PC-3 (cell line): ENCODE measurements at regions not wholly inside any gene's neighbourhood (a gene's known extent, or its start where the extent isn't known, plus 50 kb on each side); places are given as distances from the start of the nearest gene placed in this dataset.

Experiments
- ATAC-seq: fragments of 200-7000 bp; cut with Tn5 transposase; 2 replicates; pipeline ENCODE4 v1.9.1; 2020; ENCODE audit warnings: mild to moderate bottlenecking, moderate library complexity
- BruUV-seq: library from RNA; stranded (reverse); fragments of 400-500 nt; replicated peaks from 2 replicates; lab custom pipeline; 2021; lab: Mats Ljungman, UMichigan
- CTCF ChIA-PET: fragments of 300-600 bp; sonication (Branson Sonifier 250); formaldehyde crosslinking; loops from one replicate; lab custom pipeline; 2022; ENCODE audit warnings: antibody characterized with exemption; lab: Charles Lee
- POLR2A ChIA-PET: fragments of 300-600 bp; sonication (Branson Sonifier 250); formaldehyde crosslinking; loops from one replicate; lab custom pipeline; 2022; ENCODE audit warnings: antibody characterized with exemption; ENCODE audit not compliant: unreplicated experiment; lab: Charles Lee
- DNase-seq: peaks from one replicate; pipeline ENCODE4 v3.0.0-alpha.2; 2015
- H2AFZ ChIP-seq: fragments of 300-600 bp; sonication (generic); 2 replicates; pipeline ENCODE4 v1.6.0; 2016; ENCODE audit warnings: antibody characterized with exemption, low read length
- H3F3A ChIP-seq: fragments of 300-600 bp; sonication (generic); one replicate; pipeline ENCODE4 v1.6.0; 2017; ENCODE audit warnings: antibody characterized with exemption, low read length, control low read depth, mild to moderate bottlenecking; ENCODE audit not compliant: unreplicated experiment
- H3K27ac ChIP-seq: fragments of 300-600 bp; sonication (generic); 2 replicates; pipeline ENCODE4 v1.5.1; 2016; ENCODE audit warnings: mild to moderate bottlenecking, low read length
- H3K27me3 ChIP-seq: fragments of 300-600 bp; sonication (generic); 2 replicates; pipeline ENCODE4 v1.6.1; 2016; ENCODE audit warnings: low read length, mixed read lengths
- H3K36me3 ChIP-seq: fragments of 300-600 bp; sonication (generic); 2 replicates; pipeline ENCODE4 v1.6.1; 2016; ENCODE audit warnings: low read depth, mixed run types, low read length, mixed read lengths
- H3K4me1 ChIP-seq: fragments of 300-600 bp; sonication (generic); 2 replicates; pipeline ENCODE4 v1.5.1; 2016; ENCODE audit warnings: low read length; ENCODE audit not compliant: insufficient read depth
- H3K4me2 ChIP-seq: fragments of 300-600 bp; sonication (generic); 2 replicates; pipeline ENCODE4 v1.6.0; 2016; ENCODE audit warnings: low read length
- H3K4me3 ChIP-seq: fragments of 300-600 bp; sonication (generic); 2 replicates; pipeline ENCODE4 v1.5.1; 2016; ENCODE audit warnings: mild to moderate bottlenecking, low read length, mixed read lengths
- H3K79me2 ChIP-seq: fragments of 300-600 bp; sonication (generic); 2 replicates; pipeline ENCODE4 v1.6.1; 2017; ENCODE audit warnings: low read length, mixed read lengths
- H3K9ac ChIP-seq: fragments of 300-600 bp; sonication (generic); 2 replicates; pipeline ENCODE4 v1.6.0; 2016; ENCODE audit warnings: mild to moderate bottlenecking, low read length
- H3K9me2 ChIP-seq: fragments of 300-600 bp; sonication (generic); replicated peaks from 2 replicates; pipeline ENCODE4 v1.6.1; 2016; ENCODE audit warnings: mixed run types, low read length, mixed read lengths
- H3K9me3 ChIP-seq: fragments of 300-600 bp; sonication (generic); 2 replicates; pipeline ENCODE4 v1.6.1; 2016; ENCODE audit warnings: low read length, mixed read lengths
- H4K20me1 ChIP-seq: fragments of 300-600 bp; sonication (generic); 2 replicates; pipeline ENCODE4 v1.6.1; 2016; ENCODE audit warnings: low read length, mixed read lengths
- EZH2 ChIP-seq: fragments of 300-600 bp; sonication (generic); IDR thresholded peaks from one replicate; pipeline ENCODE4 v1.6.1; 2017; ENCODE audit warnings: antibody characterized with exemption, mild to moderate bottlenecking, low read length; ENCODE audit not compliant: unreplicated experiment
- EZH2phosphoT487 ChIP-seq: fragments of 300-600 bp; sonication (generic); IDR thresholded peaks from 2 replicates; pipeline ENCODE4 v1.6.1; 2018; ENCODE audit warnings: mild to moderate bottlenecking, antibody characterized with exemption, low read length, borderline replicate concordance
- intact Hi-C: fragments of 100-400 bp; cut with micrococcal nuclease; formaldehyde crosslinking; loops from 2 replicates; pipeline ENCODE4 v1.9.0; 2023
- TF ChIP-seq, protein P1 (sequence below): fragments of 300-600 bp; sonication (generic); conservative IDR thresholded peaks from 2 replicates; pipeline ENCODE4 v1.5.1; 2017; ENCODE audit warnings: antibody characterized with exemption, low read depth, mild to moderate bottlenecking, low read length

DNA sequence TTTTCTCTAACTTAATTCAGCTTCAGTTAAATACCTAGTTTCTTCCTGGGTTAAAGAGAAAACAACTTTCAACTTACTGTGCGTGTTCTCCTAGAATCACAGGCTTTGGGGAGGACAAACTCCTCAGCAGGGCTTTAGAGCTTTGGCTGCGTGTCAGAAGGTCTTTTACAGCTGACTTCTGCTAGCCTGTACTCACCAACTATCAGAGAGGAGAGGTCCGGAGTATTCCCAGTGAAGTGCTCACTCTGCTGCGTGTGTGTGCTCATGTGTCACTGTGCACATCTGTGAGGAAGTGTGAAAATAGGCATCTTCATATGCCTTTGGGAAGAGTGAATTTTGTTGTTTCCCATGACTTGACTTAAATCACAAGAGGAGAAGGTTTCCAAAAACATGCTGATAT, 423.2 kb upstream of the SGCD start:
- Histone ChIP-seq H3K4me1 (no peaks in the 10 kb centered on the region), H4K20me1 (no peaks in the 10 kb centered on the region), H3K9me3 (no peaks in the 10 kb centered on the region), H3K27ac (no peak overlapping the region), H3K36me3 (no peaks in the 10 kb centered on the region), H2AFZ (no peak overlapping the region), H3K4me2 (no peak overlapping the region), H3K9ac (no peak overlapping the region), H3K9me2 (no peaks in the 10 kb centered on the region), H3K4me3 (no peak overlapping the region), H3F3A (no peaks in the 10 kb centered on the region), H3K27me3 (no peaks in the 10 kb centered on the region), H3K79me2 (no peaks in the 10 kb centered on the region)
- TF ChIP-seq EZH2 (no peak), EZH2phosphoT487 (no peak)
- TF ChIP-seq, protein P1, sequence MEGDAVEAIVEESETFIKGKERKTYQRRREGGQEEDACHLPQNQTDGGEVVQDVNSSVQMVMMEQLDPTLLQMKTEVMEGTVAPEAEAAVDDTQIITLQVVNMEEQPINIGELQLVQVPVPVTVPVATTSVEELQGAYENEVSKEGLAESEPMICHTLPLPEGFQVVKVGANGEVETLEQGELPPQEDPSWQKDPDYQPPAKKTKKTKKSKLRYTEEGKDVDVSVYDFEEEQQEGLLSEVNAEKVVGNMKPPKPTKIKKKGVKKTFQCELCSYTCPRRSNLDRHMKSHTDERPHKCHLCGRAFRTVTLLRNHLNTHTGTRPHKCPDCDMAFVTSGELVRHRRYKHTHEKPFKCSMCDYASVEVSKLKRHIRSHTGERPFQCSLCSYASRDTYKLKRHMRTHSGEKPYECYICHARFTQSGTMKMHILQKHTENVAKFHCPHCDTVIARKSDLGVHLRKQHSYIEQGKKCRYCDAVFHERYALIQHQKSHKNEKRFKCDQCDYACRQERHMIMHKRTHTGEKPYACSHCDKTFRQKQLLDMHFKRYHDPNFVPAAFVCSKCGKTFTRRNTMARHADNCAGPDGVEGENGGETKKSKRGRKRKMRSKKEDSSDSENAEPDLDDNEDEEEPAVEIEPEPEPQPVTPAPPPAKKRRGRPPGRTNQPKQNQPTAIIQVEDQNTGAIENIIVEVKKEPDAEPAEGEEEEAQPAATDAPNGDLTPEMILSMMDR, result no peak
- DNase-seq, result no peak
- no peak for ATAC-seq
- intact Hi-C loops, result no loop called here
- BruUV-seq, result no TSS peak
- ChIA-PET CTCF (no interaction called here), POLR2A (no interaction called here)

DNA sequence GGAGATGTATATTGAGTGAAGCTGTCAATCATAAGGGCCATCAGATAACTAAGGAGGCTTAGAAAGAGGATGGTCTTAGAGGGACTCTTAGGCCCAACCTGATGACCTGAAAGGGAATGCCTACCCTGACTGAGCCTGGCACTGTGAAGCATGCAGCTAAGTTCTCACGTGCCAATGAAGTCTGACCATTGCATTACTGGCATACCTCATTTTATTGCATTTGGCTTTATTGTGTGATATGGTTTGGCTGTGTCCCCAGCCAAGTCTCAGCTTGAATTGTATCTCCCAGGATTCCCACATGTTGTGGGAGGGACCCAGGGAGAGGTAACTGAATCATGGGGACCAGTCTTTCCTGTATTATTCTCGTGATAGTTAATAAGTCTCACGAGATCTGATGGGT, 421.6 kb upstream of the SGCD start:
- no peak overlapping the region for H3K27ac ChIP-seq
- no peak overlapping the region for H2AFZ ChIP-seq
- H3K36me3 ChIP-seq, result no peaks in the 10 kb centered on the region
- ATAC-seq (no peak), DNase-seq (no peak)
- H3K27me3 ChIP-seq, result no peaks in the 10 kb centered on the region
- H3K9me2 ChIP-seq, result no peaks in the 10 kb centered on the region
- no TSS peak for BruUV-seq
- H3K9me3 ChIP-seq, result no peaks in the 10 kb centered on the region
- ChIA-PET POLR2A (no interaction called here), CTCF (no interaction called here)
- TF ChIP-seq EZH2 (no peak), EZH2phosphoT487 (no peak)
- TF ChIP-seq, protein P1, result no peak
- no peaks in the 10 kb centered on the region for H3K4me1 ChIP-seq
- intact Hi-C loops, result no loop called here
- no peak overlapping the region for H3K9ac ChIP-seq
- H3F3A ChIP-seq, result no peaks in the 10 kb centered on the region
- no peak overlapping the region for H3K4me2 ChIP-seq
- no peaks in the 10 kb centered on the region for H3K79me2 ChIP-seq
- no peaks in the 10 kb centered on the region for H4K20me1 ChIP-seq
- no peak overlapping the region for H3K4me3 ChIP-seq

DNA sequence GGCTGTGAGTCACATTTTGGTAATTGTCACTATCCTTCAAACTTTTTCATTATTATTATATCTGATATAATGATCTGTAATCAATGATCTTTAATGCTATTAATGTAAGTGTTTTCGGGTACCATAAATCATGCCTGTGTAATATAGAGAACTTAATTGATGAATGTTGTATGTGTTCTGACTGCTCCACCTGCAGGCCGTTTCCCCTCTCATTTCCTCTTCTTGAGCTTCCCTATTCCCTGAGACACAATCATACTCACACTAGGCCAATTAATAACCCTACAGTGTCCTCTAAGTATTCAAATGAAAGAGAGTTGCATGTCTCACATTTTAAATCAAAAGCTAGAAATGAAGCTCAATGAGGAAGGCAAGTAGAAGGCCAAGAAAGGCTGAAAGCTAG, 420.9 kb upstream of the SGCD start:
- intact Hi-C loops, result no loop called here
- no peak for ATAC-seq
- CTCF ChIA-PET, result no interaction called here

More for the DNA sequence above, 420.9 kb upstream of the SGCD start:
- no peak overlapping the region for H3K4me3 ChIP-seq
- H3K4me2 ChIP-seq, result no peak overlapping the region
- no peak for DNase-seq
- no peaks in the 10 kb centered on the region for H4K20me1 ChIP-seq
- no TSS peak for BruUV-seq
- H3K79me2 ChIP-seq, result no peaks in the 10 kb centered on the region
- POLR2A ChIA-PET, result no interaction called here
- H3K9me3 ChIP-seq, result no peaks in the 10 kb centered on the region
- H3F3A ChIP-seq, result no peaks in the 10 kb centered on the region
- H3K9me2 ChIP-seq, result no peaks in the 10 kb centered on the region
- no peaks in the 10 kb centered on the region for H3K27me3 ChIP-seq
- H3K4me1 ChIP-seq, result no peaks in the 10 kb centered on the region
- H2AFZ ChIP-seq, result no peak overlapping the region
- H3K27ac ChIP-seq, result no peak overlapping the region
- H3K9ac ChIP-seq, result no peak overlapping the region
- H3K36me3 ChIP-seq, result no peaks in the 10 kb centered on the region
- TF ChIP-seq EZH2 (no peak), EZH2phosphoT487 (no peak)
- TF ChIP-seq, protein P1, result no peak
